HG02840 (cell line): ENCODE measurements at regions not wholly inside any gene's neighbourhood (a gene's known extent, or its start where the extent isn't known, plus 50 kb on each side); places are given as distances from the start of the nearest gene placed in this dataset.

Experiments used
- ATAC-seq: cut with Tn5 transposase; IDR thresholded peaks from one replicate; pipeline ENCODE4 v1.9.1; 2021; ENCODE audit warnings: mild to moderate bottlenecking, moderate library complexity, moderate number of reproducible peaks; ENCODE audit not compliant: unreplicated experiment, low FRiP score

DNA sequence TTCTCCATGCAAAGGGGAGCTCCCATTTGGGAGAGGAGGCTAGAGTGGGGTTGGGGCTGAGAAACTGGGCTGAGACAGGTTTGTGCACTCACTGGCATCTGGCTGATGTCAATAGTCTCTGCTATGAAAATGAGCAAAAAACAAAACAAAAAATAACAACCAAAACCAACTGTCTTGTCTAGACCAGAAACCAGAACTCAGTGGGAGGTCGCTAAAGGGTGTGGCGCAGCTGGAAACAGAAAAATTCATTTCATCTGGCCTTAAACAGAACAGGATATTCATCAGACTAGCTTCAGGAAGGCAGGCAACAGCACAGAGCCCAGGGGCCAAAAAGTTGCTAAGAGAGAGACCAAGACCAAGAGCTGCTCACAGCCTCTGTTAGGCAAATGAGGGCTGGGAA lies 126.1 kb downstream of the THNSL2 start:
- ATAC-seq: no peak

- no peak for ATAC-seq
These were observed 113.9 kb downstream of the THNSL2 start for GRCh38 chr2:88283886-88284592.

GRCh38 chr2:88281302-88282217 lies 111.4 kb downstream of the THNSL2 start:
- ATAC-seq: no peak

DNA sequence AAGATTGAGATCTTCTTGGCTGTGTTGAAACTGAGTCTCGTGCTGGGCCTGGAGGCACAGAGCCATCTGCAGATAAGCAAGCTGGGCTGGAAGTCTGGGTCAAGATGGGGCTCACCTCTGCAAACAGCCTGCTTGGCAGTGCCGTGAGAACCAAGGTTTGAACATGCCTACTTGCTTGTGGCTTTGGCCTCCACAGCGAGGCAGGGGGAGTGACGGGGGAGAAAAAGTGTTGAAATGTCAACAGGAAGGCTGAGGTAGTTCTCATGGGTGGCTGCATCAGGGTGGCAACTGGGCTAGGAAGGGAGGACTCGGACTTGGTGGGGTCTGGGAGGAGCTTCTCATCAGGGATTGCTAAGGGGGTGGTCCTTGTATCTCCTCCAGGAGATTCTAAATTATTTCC lies 99.7 kb downstream of the THNSL2 start:
- ATAC-seq: no peak

GRCh38 chr2:88265352-88266303 lies 95.5 kb downstream of the THNSL2 start:
- no peak for ATAC-seq

GRCh38 chr2:88263861-88264260 lies 93.7 kb downstream of the THNSL2 start:
- no peak for ATAC-seq

DNA sequence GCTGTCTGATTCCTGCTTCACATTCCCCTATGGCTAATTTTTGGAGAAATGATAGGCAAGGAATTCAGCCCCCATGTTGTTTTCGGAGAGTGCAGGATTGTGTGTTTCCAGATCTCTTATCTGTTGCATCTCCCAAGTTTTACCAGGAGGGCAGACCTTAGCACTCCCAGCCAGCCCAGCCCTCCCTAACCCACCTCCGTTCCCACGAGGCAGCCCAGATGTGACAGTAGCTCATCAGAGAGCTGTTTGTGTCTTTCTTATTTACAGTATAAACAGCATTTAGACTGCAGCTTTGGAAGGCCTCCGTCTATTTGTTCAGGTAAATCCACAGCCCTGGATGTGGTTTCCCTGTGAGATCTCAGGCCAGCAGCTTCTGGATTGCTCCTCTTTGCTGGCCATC lies 91.6 kb downstream of the THNSL2 start:
- no peak for ATAC-seq

DNA sequence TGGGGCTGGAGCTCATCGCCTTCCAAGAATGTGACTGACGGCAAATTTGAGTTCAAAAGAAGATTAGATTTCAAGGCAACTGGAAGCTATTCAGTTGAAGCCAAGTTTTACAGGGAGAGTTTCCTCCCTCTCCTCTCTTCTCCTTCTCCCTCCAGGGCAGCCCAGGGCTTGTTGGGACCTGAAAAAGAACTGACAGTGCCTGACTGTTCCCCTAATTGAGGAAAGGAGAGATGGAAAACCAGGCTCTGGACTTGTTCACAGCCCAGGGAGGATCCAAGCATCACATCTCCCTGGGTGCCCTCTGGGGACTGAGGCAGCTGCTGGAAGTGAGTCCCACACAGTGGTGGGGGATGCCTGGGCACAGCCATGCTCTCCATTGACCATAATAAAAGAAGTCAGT lies 88.1 kb downstream of the THNSL2 start:
- no peak for ATAC-seq

- no peak for ATAC-seq
These were observed 84.4 kb downstream of the THNSL2 start for GRCh38 chr2:88254437-88255091.

- no peak for ATAC-seq
These were observed 83.9 kb downstream of the THNSL2 start for GRCh38 chr2:88253997-88254396.

DNA sequence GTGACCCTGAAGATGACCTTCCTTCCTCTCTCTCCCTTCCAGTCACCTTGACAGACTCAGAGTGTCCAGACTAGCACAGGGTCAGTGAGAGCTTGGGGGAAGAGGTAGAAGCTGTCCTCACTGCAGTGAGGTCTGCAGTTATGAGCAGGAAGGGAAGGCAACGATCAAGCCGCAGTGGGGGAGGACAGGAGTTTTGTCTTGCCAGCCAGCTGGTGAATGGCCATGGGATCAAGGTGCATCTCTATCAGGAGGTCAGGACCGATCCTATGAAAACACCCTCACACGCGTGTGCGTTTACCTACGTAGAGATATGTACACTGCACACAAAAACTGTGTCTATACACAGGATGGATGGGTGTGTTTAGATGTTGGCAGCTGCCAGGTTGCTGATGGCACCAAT lies 83.2 kb downstream of the THNSL2 start:
- no peak for ATAC-seq

- no peak for ATAC-seq
These were observed 82.5 kb downstream of the THNSL2 start for GRCh38 chr2:88252646-88253045.

DNA sequence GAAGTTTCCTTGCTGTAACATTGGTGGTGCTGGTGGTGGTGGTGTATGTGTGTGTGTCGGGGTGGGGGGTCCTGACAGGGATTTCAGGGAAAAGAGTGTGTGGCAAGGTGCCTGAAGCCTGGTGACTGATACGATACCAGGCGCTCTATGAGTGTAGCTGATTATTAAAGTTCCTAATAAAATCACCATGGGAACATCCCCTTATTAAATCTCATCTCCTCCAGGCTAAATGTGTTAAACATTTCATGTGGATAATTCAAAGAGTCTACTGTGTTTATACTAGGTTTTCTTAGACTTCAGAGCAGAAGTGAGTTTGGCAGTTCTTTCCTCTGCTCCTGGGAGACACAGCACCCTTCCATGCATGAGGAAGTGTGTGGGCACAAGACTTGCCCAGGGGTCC lies 82.0 kb downstream of the THNSL2 start:
- no peak for ATAC-seq

GRCh38 chr2:88250404-88250803 lies 80.3 kb downstream of the THNSL2 start:
- ATAC-seq: no peak

DNA sequence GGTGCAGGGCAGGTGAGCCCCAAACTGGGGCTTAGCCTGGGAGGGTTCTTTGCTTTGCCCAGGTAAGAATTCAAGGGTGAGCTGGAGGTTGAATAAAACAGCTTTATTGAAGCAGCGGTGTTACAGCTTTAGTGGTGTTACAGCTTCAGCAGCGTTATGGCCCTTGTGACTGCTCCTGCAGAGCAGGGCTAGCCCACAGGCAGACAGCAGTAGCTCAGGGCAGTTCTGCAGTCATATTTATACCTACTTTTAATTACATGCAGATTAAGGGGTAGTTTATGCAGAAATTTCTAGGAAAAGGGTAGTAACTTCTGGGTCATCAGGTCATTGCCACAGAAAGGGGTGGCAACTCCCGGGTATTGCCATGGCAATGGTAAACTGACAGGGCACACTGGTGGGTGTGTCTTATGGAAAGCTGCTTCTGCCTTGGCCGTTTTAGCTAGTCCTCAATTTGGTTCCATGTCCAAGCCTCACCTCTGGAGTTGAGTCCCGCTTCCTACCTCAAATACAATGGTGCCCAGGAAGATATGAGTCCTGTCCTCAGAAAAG lies 78.2 kb downstream of the THNSL2 start:
- ATAC-seq: no peak

DNA sequence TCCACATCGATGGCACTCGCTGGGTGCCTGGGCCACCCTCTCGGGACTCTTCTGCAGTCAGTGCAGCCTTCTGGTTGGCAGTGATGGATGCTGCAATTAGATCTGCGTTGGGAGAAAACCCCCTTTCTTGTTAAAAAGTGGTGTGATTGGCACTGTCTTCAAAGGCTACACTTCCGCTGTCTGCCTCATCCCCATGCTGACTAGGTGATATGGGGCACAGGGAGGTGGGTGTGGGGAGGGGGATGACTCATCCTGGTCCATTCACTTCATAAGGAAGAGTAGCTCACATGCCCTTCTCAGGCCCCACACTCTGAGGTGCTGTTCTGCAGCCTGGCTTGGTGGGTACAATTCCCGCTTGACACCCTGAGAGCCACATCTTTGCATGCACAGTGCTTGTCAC lies 77.4 kb downstream of the THNSL2 start:
- no peak for ATAC-seq

DNA sequence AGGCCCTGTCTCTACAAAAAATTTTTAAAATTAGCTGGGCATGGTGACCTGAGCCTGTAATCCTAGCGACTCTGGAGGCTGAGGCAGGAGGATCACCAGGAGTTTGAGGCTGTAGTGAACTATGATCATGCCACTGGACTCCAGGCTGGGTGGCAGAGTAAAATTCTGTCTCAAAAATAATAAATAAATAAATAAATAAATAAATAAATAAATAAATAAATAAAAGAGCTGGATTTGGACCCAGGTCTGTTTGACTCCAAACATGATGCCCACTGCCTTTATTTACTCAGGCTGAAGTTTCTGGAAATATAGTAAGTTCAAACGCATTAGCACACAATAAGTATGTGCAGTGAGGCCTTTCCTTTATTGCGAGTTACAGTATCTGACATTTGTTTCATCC lies 75.0 kb downstream of the THNSL2 start:
- no peak for ATAC-seq

- no peak for ATAC-seq
These were observed 69.6 kb downstream of the THNSL2 start for GRCh38 chr2:88239781-88240180.

DNA sequence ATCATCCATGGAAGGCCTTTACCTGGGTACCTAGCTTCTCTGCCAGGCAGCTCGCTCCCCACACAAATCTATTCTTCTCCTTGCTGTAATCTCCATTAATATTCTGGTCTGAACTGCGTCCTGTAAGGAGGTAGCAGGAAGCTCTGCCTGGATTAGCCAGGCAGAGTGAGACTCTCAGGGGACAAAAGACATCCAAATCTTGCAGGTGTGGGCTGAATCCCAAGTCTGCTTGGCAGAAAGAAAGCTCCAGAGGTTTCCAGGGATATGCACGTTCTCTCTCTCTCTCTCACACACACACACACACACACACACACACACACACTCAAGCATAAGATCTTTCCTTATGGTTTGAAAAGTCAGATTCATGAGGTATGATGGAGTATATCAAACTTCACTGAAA lies 66.5 kb downstream of the THNSL2 start:
- ATAC-seq: no peak
